Non-pigmented ciliary epithelial cell (primary cell): ENCODE measurements at regions not wholly inside any gene's neighbourhood (a gene's known extent, or its start where the extent isn't known, plus 50 kb on each side); places are given as distances from the start of the nearest gene placed in this dataset.

Experiments
- DNase-seq: peaks from one replicate; pipeline ENCODE4 v3.0.0-alpha.2; 2010; ENCODE audit warnings: low read depth

DNA sequence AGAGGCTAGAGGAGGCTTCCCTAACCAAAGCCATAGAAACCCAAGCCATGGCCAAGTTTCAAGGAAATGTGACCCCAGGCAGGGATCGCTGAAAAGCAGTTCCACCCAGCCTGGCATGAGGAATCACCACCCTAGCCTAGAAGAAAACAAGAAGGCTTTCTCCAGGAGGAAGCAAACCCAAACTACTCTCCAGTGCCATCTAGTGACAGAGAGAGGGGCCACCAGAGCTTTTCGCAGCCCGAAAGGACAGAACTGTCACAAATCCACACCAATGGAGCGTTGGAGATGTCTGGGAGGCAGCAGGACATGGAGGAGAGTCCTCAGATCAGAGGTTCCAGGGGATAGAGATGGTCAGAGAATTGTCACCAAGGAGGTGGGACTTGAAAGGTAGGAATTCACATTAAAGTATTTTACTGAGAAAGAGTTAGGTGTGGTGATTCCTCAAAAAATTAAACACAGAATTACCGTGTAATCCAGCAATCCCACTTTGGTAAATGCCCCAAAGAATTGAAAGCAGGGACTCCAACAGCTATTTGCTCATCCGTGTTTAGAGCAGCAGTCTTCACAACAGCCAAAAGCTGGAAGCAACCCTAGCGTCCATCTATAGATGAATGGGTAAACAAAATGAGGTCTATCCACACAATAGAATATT lies 67.3 kb upstream of the NUP50 start:
- no peak for DNase-seq

DNA sequence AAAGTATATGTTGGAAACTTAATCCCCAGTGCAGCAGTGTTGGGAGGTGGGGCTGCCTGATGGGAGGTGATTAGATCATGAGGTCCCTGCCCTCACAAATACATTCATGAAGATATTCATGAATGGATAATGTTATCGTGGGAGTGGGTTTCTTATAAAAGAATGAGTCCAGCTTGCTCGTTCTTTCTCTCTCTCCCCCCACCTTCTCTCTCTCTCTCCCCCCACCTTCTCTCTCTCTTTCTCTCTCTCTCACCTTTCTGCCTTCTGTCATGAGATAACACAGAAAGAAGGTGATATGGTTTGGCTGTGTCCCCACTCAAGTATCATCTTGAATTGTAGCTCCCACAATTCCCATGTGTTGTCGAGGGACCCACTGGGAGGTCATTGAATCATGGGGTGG lies 66.7 kb upstream of the NUP50 start:
- DNase-seq, result no peak

GRCh38 chr22:45098056-45098455 lies 65.7 kb upstream of the NUP50 start:
- no peak for DNase-seq

GRCh38 chr22:45099961-45100360 lies 63.8 kb upstream of the NUP50 start:
- no peak for DNase-seq

DNA sequence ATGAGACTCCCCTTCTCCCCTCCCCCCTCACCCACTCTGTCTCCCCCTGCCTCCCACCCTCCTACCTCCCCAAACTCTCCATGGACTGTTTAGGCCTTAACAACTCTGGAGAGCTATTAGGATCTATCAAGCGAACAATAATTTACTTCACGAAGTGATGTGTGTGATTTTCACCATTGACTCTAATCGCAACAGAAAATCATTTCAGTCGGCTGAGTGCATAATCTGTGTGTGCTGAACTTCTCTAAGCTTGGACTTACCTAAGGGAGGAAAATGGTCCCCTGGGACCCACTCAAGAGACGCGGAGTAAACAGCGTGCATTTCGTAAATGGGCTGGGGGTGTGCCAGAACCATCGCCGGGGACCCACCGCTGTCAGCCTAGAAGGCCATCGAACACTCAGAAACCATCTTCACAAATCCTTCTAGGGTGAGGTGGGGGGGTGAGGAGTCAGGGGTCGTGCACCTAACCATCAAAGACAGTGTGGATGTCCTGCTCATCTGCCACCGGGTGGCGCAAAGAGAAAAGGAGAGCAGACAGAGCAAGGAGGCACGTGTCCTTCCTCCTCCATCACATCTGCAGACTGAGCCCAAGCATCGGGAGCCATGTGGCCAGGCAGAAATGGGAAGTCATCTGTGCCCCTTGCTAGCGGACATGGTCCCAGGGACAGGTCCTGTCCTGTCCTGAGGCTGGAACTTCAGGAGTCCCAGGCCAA lies 62.1 kb upstream of the NUP50 start:
- DNase-seq, result no peak

- DNase-seq, result no peak
These were observed 60.8 kb upstream of the NUP50 start for GRCh38 chr22:45102896-45103420.

DNA sequence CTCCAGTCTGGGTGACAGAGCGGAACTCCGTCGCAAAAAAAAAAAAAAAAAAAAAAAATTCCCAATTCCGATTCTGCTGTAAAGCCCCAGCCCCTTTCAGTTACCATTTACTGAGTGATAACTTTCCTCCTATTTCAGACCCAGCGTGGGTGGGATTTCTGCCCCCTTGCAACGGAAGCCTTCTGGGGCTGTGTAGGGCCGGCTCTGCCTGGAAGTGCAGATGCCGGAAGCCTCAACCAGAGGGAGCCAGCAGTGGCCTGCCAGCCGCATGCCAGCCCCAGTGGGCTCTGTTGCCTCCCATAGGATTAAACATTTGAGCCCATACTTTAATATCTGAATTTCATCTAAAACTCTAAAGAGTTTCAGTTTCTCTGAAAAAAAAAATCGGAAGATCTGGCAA lies 60.0 kb upstream of the NUP50 start:
- DNase-seq, result no peak

DNA sequence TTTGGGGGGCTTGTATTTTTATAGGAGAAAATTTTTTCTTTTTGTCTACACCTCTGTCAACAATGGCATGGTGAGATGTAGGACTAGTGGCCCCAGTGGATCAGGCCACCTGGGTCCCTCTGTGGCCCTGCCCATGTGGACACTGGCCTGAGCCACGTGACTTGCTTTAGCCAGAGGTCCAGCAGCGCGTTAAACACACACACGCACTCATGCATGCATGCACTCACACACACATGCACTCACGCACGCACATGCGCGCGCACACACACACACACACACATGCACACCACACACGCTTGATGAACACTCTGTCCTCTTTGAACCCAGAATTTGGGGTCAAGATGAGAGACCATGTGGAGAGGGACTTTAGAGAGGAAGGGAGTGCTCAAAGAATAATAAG lies 59.4 kb upstream of the NUP50 start:
- DNase-seq, result no peak

DNA sequence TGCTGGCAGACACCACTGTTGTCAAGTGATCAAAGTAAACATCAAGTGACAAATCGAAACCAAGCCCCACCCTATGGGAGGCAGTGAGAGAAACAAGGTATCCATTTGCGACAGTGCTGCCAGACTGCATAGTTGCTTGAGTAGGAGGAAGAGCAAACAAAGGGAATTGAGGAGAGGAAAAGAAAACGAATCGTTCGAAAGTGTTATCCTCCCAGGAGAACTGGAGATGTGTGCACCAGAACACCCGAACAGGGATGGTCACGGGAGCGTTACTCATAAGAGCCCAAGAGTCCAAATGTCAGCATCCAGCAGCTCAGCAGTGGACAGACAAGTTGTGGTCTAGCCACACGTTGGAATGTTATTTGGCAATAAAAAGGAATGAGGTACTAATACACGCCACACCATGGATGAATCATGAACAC lies 58.4 kb upstream of the NUP50 start:
- DNase-seq, result peak; percentile 82

GRCh38 chr22:45107671-45108070 lies 56.1 kb upstream of the NUP50 start:
- DNase-seq, result no peak

GRCh38 chr22:45112136-45112879 lies 51.4 kb upstream of the NUP50 start:
- DNase-seq, result no peak
